OCI-M1 (cell line): ENCODE measurements at regions not wholly inside any gene's neighbourhood (a gene's known extent, or its start where the extent isn't known, plus 50 kb on each side); places are given as distances from the start of the nearest gene placed in this dataset.
"Not testable (repeated sequence)": the region's sequence is repeated elsewhere in the genome, so short reads cannot be mapped to it uniquely, and the experiment has no call there.

Experiments
- DNase-seq: peaks from one replicate; lab custom pipeline; 2025; lab: John Stamatoyannopoulos, UW

DNA sequence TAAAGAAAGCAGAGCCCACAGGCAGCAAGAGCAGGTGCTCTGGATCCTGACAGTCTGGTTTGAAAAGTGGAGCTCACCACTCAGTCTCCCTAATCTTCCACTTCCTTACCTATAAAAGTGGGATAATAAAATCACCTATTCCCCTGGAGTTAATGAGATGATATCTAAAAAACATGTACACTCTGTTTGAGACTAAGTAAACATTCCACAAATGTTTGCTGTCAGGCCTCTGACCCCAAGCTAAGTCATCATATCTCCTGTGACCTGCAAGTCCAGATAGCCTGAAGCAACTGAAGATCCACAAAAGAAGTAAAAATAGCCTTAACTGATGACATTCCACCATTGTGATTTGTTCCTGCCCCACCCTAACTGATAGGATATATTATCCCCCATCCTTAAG, 1324.5 kb downstream of the XPNPEP1 start:
- no peak for DNase-seq

DNA sequence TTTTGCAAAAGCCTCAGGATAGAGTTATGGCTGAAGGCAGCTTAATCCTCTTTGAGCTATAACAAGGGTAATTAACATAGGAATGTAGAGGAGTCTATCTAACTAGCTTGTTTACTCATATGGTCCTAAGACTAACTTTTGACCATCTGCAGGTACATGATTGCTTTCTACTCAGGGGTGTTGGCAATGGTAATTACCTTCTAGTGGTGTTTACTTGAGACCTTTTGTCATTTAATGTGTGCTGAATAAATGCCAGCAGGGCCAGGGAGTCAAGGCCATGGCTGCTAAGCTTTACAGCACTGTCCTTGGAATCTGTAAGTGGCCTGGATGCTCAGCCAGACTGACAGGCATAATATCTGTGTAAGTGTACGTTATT, 1325.0 kb downstream of the XPNPEP1 start:
- DNase-seq, result no peak

DNA sequence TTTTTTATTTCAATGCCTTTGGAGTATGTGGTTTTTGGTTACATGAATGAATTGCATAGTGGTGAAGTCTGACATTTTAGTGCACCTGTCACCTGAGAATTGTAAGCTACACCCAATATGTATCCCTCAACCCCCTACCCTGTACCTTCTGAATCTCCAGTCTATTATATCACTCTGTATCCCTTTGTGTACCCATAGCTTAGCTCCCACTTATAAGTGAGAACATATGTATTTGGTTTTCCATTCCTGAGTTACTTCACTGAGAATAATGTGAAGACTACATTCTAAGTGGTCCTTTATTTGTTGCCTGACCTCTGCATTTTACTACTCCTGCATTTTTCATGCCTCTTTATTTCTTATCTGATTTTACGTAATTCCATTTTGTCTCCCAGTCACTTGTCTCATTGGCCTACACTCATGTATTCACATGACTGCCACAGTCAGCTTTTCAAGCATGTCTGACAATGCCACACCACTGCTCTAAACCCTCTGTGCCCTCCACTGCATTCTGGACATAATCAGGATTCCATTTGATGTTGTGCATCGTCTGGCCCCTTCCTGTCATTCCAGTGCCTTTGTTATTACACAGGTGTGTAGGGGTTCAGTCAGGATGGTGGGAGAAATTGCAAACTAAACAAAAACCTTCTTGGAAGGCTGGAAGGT, 1325.5 kb downstream of the XPNPEP1 start:
- DNase-seq, result no peak

DNA sequence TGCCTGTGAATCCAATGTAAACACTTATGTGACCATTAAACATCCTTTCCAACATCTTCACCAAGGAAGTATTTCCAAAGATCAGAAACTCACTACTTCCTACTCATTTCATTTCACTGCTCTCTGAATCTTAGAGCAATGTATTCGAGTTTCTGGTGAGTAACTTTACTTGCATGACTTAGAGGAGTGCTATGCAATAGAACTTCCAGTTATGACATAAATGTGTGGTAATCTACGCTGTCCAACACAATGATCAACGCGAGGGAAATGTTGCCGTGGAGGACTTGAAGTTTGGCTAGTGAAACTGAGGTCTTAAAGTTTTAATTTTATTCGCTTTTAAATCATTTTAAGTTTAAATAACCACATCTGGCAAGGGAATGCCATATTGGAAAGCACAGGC, 1326.3 kb downstream of the XPNPEP1 start:
- DNase-seq, result no peak

DNA sequence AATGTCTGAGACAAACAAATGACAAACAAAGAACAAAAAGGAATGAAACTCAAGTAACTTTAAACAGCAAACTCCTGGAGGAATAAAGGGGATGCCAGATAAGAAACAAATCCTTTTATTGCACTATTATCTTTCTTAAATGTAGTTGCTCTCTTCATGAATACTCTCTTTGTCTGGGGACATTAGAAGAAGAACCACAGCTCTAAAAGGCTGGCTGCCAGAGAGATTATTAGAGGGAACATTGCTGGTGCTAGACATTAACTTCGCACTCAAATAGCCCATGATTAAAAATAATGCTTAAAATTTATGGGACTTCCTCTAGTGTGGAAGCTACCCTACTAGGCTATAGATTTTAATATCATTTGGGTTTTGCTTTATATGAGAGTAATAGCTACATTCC, 1330.4 kb downstream of the XPNPEP1 start:
- DNase-seq, result no peak

DNA sequence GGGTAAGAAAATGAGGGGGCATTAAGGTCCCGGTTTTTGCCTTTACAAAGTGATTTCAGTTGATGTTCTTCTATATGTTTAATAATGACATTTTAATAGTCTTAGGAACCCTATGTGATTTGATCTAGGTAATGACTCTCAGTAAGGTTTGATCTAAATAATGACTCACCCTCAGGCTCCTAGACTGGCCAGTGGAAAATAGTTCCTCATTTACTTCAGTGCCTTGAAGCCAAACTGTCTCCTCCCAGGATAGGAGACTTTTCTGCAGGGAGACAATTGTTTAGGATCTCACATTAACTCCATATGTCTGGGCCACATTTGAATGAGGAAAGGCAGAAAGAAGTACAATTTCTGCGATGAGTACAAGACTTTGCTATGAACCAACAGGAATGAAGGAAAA, 1331.9 kb downstream of the XPNPEP1 start:
- peak; percentile 50 for DNase-seq

DNA sequence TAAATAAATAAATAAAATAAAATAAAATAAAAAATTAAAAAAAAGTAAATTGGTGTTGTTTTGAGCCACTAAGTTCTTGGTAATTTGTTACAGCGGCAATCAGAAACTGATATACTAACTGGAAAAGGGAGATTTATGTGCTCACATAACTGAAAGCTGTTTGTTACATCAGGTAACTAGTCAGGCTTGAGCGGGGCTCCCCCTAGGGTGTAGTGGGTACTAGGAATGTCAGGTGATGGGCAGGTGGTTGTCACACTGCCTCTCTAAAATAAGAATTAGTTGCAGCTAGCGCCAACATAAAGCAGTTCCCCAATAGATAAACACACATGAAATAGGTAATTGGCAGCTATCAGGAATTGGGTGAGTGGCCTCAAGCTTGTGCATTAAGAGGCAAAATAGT, 1336.9 kb downstream of the XPNPEP1 start:
- no peak for DNase-seq

DNA sequence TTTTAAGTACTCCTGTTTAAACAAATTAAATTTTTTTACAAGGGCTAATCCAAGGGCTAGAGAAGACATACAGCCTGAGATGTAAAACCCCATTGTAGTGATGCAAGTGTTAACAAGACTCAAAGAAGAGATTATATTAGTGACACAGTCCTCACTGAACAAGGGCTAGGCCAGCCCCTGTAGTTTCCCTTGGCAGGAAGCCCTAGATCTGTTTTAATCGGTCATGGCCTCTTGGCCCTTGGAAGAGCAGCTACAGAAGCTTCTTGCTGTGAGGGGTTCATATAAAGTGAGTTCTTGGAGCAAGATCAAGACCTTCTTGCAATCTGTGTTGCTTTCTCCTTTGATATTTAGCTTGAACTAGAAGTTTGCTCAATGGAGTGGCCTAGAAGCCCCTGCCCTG, 1339.4 kb downstream of the XPNPEP1 start:
- DNase-seq, result peak; percentile 36

DNA sequence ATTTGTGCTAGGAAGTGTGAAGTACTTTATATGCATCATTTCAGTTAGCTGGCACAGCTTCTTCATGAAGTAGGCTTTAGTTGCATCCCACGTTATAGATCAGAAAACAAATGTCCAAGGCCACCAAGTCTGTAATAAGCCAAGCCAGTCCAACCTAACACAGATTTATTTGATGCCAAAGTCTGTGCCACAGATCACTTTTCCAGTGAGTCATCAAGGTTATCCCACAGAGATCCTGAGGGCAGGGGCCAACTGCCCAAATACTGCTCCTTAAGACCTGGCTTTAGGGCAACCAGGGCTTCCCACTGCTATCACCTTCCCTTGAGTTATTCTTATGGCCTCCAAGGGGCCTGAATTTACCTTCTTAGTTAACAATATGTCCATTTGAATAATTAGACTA, 1340.4 kb downstream of the XPNPEP1 start:
- no peak for DNase-seq

DNA sequence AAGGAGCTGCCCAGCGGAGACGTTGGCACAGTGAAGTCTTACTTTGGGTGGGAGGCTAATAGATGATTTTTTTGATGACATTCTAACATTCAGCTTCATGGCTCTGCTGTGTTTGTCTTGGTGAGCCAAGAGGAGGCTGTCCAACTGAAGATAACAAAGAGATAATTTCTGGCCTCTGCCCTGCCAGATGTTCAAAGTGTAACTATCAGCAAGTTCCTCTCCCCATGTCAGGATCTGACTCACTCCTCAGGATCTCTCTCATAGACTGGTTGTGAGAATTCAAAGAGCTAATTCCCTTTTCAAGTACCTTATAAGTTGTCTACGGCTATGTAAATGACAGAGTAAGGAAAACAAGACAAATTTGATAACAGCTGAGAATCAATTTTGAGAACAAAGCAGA, 1340.9 kb downstream of the XPNPEP1 start:
- DNase-seq, result peak; percentile 84

DNA sequence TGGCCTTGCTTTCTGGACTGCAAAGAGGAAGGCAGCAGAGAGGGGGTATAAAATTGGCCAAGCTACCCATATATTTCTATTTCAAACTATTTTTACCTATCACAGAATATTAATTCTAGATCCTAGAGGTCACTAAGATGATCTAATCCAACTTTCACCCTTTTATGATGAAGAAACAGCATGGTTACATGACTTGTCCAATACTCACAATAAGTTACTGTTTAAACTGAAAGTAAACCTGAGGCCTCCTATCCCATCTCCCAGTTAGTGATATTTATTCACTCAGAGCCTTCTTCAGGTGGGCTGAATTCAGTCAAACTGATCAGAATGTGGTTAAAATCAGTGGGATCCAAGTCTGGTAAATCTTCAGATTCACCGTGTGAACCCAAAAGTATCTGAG, 1345.1 kb downstream of the XPNPEP1 start:
- DNase-seq, result peak; percentile 22

DNA sequence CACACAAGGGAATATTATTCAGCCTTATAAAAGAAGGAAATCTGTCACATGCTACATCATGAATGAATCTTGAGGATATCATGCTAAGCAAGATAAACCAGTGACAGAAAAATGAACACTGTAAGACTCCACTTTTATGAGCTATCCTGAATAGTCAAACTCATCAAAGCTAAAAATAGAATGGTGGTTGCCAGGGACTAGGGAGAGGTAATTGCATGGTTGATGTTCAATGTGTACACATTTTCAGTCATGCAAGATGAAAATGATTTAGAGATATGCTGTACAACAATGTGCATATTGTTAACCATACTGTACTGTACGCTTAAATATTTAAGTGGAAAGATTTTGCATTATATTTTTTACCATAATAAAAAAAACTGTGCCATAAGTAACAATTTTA, 1349.1 kb downstream of the XPNPEP1 start:
- DNase-seq, result no peak

DNA sequence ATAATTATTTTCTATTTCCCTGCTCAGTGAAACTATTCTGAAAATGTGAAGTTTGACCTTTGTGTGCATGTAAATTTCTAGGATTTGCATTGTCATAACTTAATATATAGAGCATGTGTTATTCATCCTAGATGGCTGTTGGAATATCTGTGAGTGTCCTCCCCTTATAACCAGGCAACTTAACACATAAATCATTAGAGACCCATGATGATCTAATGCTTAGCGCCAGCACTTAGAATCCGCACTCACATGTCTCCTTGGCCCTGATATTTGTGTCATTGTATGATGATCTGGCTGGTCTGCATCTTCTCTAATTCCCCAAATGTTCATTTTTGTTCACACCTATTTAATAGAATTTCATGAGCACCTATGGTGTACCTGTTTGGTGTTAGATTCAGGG, 1354.5 kb downstream of the XPNPEP1 start:
- DNase-seq, result no peak

DNA sequence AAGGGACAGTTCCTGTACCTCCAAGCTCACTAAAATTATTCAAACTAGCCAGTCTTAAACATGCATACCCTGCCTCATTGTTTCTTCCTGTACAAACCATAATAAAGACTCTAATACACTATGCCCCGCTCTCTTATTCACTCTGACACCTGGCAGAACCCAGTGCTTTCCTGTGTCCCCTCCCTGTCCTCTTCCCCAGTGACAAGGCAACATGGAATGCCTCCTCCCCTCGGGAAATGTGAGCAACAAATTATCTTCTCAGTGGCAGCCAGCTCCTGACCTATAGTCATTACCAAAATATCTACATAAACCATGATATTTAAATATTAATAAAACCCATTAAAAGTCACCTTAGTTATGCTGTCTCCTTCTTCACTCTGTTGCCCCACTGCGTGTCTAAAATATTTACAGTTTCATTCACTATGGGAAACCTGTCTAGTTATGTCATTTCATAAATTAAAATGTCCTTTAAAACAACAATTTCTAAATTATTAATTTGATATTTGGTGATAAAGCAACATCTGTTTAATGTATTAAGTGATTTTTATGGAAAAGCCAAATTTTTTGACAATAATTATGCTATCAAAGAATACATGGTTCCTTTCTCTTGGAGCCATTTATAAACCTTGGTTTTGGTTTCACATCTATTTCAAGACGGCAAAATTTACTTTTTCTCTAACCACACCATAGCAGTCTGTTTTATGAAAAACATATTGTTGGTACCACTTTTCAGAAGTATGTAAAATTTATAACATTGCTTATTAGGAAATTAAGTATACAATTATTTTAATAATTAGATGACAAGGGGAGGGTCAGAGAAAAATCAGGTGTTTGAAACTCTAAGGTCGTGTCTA, 1355.2 kb downstream of the XPNPEP1 start:
- DNase-seq, result no peak

DNA sequence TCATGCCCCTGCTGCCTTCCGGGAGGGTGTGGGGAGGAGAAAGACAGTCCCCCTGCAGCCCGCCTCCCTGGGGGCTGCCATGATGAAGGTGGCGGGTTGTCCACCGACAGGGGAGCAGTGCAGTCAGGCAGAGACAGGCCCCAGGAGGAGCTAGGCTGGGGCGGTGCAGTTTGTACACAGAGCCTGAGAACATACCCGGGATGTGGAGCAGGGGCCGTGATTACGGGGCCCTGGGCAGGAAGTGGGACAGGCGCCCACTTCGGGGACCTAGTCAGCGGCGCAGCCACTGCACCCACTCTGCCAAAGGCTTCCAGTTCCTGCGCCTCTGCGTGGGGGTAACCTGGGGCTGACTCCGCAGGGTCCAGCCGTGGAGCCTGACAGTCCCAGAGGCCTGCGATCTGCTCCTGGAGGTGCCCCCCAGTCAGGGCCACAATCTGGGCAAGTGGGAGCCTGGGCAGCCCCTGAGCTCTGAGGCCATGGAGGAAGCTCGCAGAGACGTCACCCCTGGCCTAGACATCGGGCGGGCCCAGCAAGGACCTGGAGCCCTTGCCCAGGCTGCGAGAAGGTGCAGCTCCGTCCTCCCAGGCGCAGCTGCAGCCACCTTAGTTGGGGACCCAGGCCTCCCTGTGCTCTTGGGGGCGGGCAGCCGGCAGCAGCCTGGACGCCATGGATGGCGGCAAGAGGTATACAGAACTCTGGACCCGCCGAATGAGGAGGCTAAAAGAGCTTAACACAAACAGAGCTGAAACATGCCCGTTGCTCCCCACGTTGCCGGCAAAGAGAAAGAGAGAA, 1356.8 kb downstream of the XPNPEP1 start:
- DNase-seq, result no peak

DNA sequence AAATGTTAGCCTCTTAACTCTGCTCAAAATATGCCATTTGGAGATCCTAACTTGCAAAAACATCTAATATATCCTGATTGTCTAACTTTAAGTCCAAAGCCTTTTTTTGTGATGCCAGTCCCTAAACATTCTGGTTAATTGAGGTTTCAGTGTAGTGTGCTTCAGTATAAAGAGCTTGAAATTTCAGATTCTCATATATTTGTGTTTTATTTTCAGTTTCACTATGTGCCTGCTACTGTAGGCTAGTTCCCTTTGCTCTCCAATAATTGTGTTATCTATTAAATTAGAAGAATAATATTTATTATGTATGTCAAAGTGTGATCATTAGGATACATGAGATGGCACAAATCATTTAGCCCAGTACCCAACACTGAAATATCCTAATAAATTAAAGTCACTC, 1361.2 kb downstream of the XPNPEP1 start:
- no peak for DNase-seq

DNA sequence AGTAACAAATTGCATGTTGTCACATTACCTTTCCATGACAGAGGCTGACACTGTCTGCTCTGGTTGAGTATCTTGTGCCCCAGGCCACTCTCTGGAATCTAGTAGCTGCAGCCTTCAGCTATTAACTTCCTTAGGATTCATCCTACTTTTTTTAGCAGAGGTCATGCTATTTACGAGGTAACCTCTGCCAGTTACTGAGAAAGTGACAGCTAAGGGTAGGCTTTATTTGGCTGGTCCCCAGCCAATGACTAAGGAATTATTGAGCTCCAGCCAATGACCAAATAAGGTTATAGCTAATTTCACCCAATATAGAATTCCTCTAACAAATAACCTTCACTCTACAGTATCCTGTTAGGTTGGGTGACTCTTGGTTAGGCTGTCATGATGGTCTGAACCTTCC, 1361.7 kb downstream of the XPNPEP1 start:
- no peak for DNase-seq

DNA sequence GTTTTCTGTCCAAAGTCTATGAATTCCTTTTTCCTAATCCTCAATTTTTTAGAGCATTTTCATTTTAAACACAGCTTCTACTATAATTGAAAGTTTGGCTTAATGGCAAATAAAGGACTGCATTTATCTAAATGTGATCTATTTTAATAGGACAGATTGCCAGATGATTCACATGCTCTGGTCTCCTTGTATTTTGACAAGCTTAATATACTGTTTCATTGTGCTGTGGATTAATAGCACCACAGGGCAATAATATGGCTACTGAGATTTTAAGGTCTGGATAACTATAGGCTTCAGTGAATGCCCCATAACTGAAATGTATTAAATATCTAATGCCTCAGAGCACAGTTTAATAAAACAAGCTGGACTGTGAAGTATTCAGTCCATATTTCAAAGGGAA, 1362.8 kb downstream of the XPNPEP1 start:
- no peak for DNase-seq

DNA sequence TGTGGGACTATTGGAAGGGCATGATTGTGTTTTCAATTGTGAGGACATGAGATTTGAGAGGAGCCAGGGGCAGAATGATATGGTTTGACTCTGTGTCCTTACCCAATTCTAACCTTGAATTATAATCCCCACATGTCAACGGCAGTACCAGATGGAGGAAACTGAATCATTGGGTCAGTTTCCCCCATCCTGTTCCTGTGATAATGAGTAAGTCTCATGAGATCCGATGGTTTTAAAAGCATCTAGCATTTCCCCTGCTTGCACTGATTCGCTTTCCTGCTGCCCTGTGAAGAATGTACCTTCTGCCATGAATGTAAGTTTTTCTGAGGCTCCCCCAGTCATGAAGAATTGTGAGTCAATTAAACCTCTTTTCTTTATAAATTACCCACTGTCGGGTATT, 1367.1 kb downstream of the XPNPEP1 start:
- DNase-seq, result no peak

DNA sequence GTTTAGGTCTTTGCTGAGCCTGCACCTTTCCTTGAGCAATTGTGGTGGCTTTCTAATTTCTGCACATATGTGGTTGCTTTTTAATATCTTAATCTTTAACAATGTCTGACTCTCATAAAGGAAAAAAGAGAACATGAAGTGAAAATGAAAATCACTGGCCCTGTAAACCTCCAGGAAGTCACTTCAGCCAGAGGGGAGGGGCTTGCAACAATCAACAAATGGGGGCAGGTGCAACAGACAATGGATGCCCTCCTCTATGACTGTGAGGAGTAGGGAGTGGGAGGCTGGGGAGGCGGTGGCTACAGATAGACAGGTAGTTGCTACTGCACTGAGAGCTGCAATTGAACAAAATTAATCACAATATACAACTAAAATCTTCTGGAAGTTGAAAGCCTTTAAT, 1377.4 kb downstream of the XPNPEP1 start:
- DNase-seq, result peak; percentile 10

DNA sequence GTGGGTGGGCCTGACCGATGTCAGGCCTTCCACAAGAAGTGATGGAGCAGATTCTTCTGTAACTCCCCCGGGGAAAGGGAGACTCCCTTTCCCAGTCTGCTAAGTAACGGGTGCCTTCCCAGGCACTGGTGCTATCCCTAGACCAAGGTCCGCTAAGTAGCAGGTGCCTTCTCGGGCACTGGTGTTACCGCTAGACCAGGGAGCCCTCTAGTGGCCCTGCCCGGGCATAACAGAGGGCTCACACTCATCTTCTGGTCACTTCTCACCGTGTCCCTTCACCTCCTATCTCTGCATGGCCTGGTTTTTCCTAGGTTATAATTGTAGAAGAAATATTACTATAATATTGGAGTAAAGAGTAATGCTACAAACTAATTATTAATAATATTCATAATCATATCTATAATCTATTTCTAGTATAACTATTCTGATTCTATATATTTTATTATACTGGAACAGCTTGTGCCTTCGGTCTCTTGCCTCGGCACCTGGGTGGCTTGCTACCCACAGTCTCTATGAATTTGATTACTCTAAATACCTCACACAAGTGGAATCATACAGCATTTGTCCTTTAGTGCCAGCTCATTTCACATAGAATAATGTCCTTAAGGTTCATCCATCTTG, 1378.7 kb downstream of the XPNPEP1 start:
- peak; percentile 91 for DNase-seq

DNA sequence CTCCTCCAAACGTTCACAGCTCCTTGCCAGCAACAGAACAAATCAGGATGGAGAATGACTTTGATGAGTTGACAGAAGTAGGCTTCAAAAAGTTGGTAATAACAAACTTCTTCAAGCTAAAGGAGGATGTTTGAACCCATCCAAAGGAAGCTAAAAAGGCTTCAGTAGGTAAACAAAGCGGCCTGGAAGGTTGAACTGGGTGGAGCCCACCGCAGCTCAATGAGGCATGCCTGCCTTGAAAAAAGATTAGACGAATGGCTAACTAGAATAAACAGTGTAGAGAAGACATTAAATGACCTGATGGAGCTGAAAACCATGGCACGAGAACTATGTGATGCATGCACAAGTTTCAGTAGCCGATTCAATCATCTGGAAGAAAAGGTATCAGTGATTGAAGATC, 1369.0 kb upstream of the SORCS1 start:
- not testable (repeated sequence) for DNase-seq
